ENCODE measurements at regions not wholly inside any gene's neighbourhood (a gene's known extent, or its start where the extent isn't known, plus 50 kb on each side); places are given as distances from the start of the nearest gene placed in this dataset.

DNA sequence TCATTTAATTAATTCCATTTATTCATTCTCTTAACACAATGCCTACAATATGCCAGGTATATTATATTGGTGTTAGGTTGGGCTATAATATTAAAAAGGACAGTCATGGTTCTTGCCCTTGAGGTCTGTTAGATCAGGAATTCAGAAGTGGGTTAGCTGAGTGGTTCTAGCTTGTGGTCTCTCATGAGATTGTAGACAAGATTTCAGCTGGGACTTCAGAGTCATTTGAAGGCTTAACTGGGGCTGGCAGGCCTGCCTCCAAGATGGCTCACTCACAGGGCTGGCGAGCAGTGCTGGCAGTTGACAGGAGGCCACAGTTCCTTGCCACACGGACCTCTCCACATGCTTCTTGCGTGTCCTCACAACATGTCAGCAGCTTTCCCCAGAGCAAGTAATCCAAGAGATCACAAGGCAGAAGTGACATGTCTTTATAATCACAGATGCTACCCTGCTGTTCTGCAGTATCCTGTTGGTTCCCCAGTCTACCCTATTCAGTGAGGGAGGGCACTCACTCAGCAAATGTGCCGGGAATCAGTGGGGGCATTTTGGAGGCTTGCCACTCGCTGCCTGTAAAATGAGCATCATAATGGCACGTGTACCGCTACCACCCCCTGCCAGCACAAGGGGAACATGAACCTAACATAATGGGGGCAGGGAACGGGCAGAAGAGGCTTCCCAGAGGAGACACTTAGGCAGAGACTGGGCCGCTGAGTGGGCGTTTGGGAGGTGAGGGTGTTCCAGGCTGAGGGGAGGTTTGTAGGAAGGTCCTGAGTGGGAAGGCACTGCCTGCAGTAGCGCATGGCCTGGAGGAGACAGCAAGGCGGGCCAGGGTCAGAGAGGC, 70.0 kb downstream of the EXOSC2 start:
- peaks cover 20 to 51% (median 40%) of the 10 kb centered on the region in 4 donors for H3K4me1 ChIP-seq
- H3K4me3 ChIP-seq: no peak overlapping the region
- no peaks in the 10 kb centered on the region for H3K36me3 ChIP-seq
- no peak for DNase-seq (ENCODE audit: extremely low spot score)
- no peaks in the 10 kb centered on the region for H3K9me3 ChIP-seq
- TF ChIP-seq POLR2A (IDR thresholded peaks at IDR 0.05; ENCODE audit: low read depth) (no peak), EP300 (IDR thresholded peaks at IDR 0.05) (no peak), POLR2AphosphoS5 (IDR thresholded peaks at IDR 0.05) (no peak)
- TF ChIP-seq, protein P1, sequence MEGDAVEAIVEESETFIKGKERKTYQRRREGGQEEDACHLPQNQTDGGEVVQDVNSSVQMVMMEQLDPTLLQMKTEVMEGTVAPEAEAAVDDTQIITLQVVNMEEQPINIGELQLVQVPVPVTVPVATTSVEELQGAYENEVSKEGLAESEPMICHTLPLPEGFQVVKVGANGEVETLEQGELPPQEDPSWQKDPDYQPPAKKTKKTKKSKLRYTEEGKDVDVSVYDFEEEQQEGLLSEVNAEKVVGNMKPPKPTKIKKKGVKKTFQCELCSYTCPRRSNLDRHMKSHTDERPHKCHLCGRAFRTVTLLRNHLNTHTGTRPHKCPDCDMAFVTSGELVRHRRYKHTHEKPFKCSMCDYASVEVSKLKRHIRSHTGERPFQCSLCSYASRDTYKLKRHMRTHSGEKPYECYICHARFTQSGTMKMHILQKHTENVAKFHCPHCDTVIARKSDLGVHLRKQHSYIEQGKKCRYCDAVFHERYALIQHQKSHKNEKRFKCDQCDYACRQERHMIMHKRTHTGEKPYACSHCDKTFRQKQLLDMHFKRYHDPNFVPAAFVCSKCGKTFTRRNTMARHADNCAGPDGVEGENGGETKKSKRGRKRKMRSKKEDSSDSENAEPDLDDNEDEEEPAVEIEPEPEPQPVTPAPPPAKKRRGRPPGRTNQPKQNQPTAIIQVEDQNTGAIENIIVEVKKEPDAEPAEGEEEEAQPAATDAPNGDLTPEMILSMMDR (IDR thresholded peaks at IDR 0.05): no peak
- H3K27me3 ChIP-seq: no peaks in the 10 kb centered on the region
- intact Hi-C loops (cut with DNase I): loop anchor here (5.0 kb wide), 1 partner anchor 46 kb away; no protein-coding TSS in a partner anchor
- 92% methylated on average over 11 of the region's 12 CpGs for WGBS
- no peak overlapping the region for H3K27ac ChIP-seq (replicated peaks in 1 of 4)

DNA sequence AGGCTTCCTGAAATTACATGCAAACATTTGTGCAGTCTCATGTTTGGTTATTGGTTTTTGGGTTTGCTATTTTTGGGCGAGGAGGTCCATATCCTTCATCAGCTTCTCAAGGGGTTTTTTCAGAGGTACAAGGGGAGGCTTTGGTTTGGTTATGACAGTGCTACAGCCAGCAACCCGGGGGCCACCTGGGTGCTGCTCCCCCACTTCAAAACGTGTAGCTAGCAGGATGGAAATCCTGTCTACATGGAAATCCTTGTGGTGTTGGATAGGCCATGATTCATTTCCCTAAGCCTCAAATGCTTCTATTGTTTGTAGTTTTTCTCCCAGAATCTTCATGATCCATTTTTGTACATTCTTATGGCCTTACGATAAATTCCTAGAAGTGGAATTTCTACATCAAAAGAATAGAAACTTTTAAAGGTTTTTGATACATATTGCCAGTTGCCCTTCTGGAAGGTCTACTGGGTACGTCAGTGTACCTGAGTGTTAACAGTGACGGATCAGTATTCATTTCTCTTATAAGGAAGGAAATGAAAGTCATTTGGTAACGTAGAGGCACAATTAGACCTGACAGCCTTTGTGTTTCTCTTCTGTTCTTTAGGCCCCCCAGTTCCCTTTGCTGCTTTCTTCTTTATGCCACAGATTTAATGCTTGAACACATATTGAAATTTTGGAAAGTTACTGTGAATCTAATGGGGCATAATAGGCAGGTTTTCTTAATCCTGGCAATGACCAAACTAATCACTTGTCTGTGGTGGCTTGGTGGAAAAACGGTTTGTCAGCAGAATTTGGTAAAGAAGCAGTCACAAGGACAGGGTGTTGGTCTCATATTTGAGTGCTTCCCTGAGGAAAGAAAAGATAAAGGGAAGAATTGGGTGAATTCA, 69.7 kb upstream of the ABL1 start:
- H3K27me3 ChIP-seq: no peaks in the 10 kb centered on the region
- no peaks in the 10 kb centered on the region for H3K9me3 ChIP-seq
- H3K4me3 ChIP-seq: no peak overlapping the region
- no peaks in the 10 kb centered on the region for H3K36me3 ChIP-seq
- 73% methylated on average over 8 of the region's 8 CpGs for WGBS
- H3K27ac ChIP-seq (replicated peaks in 1 of 4): peak overlapping the region; percentile 42 to 65 (median 55)
- H3K4me1 ChIP-seq: peaks cover 20 to 55% (median 44%) of the 10 kb centered on the region in 4 donors
- TF ChIP-seq EP300 (IDR thresholded peaks at IDR 0.05) (no peak), POLR2A (IDR thresholded peaks at IDR 0.05; ENCODE audit: low read depth) (no peak), POLR2AphosphoS5 (IDR thresholded peaks at IDR 0.05) (no peak)
- TF ChIP-seq, protein P1 (IDR thresholded peaks at IDR 0.05): no peak
- intact Hi-C loops (cut with DNase I): loop anchor here (5.0 kb wide), 2 partner anchors 63 to 177 kb away; no protein-coding TSS in a partner anchor
- no peak for DNase-seq (ENCODE audit: extremely low spot score)

DNA sequence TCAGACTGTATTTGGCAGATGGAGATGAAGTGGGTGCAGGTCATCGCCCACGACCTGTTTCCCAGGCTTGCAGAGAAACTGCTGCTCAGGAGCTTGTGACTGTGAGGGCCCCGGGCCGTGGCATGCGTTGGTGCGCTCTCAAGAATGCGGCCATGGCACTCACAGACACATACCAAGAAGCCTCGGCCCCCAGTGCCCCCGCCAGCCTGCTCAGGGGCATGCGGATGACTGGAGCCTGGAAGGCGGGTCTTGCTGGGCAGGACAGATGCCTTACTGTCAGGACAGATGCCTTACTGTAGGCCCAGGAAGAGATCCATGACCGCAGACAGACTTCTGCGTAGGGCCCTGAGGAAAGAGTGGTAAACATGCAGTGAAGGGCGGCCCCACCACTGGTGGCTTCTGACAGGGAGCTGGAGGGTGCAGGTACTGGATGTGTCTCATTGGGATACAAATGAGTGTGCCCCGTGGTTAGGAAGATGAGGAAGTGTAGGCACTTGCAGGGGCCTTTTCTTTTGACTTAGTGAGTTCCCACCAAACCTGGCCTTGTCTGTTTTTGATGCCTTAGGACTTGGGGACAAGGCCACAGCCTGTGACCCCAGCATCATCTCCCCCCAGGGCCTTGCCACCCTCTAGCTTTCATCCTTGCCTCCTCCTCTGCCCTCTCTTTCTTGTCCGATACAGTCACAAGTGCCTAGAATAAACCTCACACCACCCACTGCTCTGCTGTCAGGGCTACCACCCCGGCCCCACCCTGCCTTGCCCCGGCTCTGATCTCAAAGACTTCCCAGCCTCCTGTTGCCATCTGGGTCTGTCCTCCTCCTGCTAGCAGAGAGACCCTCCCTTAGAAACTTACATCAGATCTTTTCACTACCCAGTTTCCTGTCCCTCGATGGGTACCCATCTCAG, 68.8 kb upstream of the ABL1 start:
- peaks cover 20 to 60% (median 47%) of the 10 kb centered on the region in 4 donors for H3K4me1 ChIP-seq
- peak overlapping the region; percentile 42 to 65 (median 55) for H3K27ac ChIP-seq (replicated peaks in 1 of 4)
- no peak for DNase-seq (ENCODE audit: extremely low spot score)
- H3K27me3 ChIP-seq: no peaks in the 10 kb centered on the region
- WGBS: 69% methylated on average over 16 of the region's 19 CpGs
- intact Hi-C loops (cut with DNase I): loop anchor here (5.0 kb wide), 2 partner anchors 64 to 176 kb away; no protein-coding TSS in a partner anchor
- H3K4me3 ChIP-seq: no peak overlapping the region
- H3K9me3 ChIP-seq: no peaks in the 10 kb centered on the region
- TF ChIP-seq POLR2A (IDR thresholded peaks at IDR 0.05; ENCODE audit: low read depth): no peak
- peak in 1 of 2 donors; percentile 36 for TF ChIP-seq POLR2AphosphoS5 (IDR thresholded peaks at IDR 0.05)
- TF ChIP-seq, protein P1 (IDR thresholded peaks at IDR 0.05): no peak
- TF ChIP-seq EP300 (IDR thresholded peaks at IDR 0.05): no peak
- no peaks in the 10 kb centered on the region for H3K36me3 ChIP-seq

DNA sequence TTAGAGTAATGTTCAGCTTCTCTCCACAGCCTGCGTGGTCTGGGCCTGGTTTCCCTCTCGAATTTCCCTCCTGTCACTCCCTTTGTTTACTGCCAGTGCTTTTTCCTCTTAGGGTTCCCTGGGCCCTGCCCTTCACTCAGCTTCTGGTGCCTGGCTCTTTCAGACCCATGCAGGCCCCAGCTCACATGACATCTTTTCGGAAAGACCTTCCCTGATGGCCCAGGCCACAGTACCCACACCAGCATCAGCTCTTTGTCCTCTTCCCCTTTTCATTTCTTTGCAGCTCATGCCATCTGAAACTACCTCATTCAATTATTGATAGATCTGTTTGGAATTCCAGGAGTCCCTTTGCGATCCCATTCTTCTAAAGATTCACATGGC, 68.1 kb upstream of the ABL1 start:
- Histone ChIP-seq H3K4me3 (no peak overlapping the region), H3K9me3 (no peaks in the 10 kb centered on the region), H3K27me3 (no peaks in the 10 kb centered on the region), H3K4me1 (peaks cover 20 to 67% (median 49%) of the 10 kb centered on the region in 4 donors), H3K27ac (replicated peaks in 1 of 4) (peak overlapping the region; percentile 42 to 65 (median 55)), H3K36me3 (no peaks in the 10 kb centered on the region)
- no peak for DNase-seq (ENCODE audit: extremely low spot score)
- 62% methylated on average over 4 of the region's 4 CpGs for WGBS
- TF ChIP-seq, protein P1 (IDR thresholded peaks at IDR 0.05): no peak
- no peak for TF ChIP-seq POLR2A (IDR thresholded peaks at IDR 0.05; ENCODE audit: low read depth)
- no peak for TF ChIP-seq EP300 (IDR thresholded peaks at IDR 0.05)
- TF ChIP-seq POLR2AphosphoS5 (IDR thresholded peaks at IDR 0.05): no peak
- intact Hi-C loops (cut with DNase I): loop anchor here (5.0 kb wide), 2 partner anchors 65 to 175 kb away; no protein-coding TSS in a partner anchor

Measured in esophagus muscularis mucosa (tissue), 4 donors.